ENCODE measurements at regions not wholly inside any gene's neighbourhood (a gene's known extent, or its start where the extent isn't known, plus 50 kb on each side); places are given as distances from the start of the nearest gene placed in this dataset.

- TF ChIP-seq ZSCAN20 (CRISPR knock-in tag; IDR thresholded peaks at IDR 0.05) (no peak), POLR2A (IDR thresholded peaks at IDR 0.05; ENCODE audit: low read length) (no peak), CTCF (IDR thresholded peaks at IDR 0.05) (no peak), PBX3 (IDR thresholded peaks at IDR 0.05) (no peak), REST (IDR thresholded peaks at IDR 0.05) (no peak), KDM1A (IDR thresholded peaks at IDR 0.05; ENCODE audit: low read depth) (no peak)
Measured at GRCh38 chr11:21634956-21635355, 557.9 kb upstream of the ANO5 start.

Data from A549 (cell line).